ENCODE measurements at regions not wholly inside any gene's neighbourhood (a gene's known extent, or its start where the extent isn't known, plus 50 kb on each side); places are given as distances from the start of the nearest gene placed in this dataset.

GRCh38 chr3:31450345-31450744 lies 82.4 kb upstream of the STT3B start:
- TF ChIP-seq CTCF (IDR thresholded peaks at IDR 0.05), result no peak
- TF ChIP-seq POLR2AphosphoS5 (IDR thresholded peaks at IDR 0.05; ENCODE audit: insufficient read depth in 1 of 2, low read depth in 1 of 2), result no peak

Measured in vagina (tissue), 2 donors.